GM19025 (cell line): ENCODE measurements at regions not wholly inside any gene's neighbourhood (a gene's known extent, or its start where the extent isn't known, plus 50 kb on each side); places are given as distances from the start of the nearest gene placed in this dataset.
"Not testable (repeated sequence)": the region's sequence is repeated elsewhere in the genome, so short reads cannot be mapped to it uniquely, and the experiment has no call there.

Source experiments
- ATAC-seq: cut with Tn5 transposase; IDR thresholded peaks from one replicate; pipeline ENCODE4 v1.9.1; 2021; ENCODE audit warnings: mild to moderate bottlenecking, low read depth, moderate library complexity; ENCODE audit not compliant: unreplicated experiment

GRCh38 chr7:68728720-68729119 is 869.6 kb upstream of the AUTS2 start:
- ATAC-seq = not testable (repeated sequence)

GRCh38 chr7:68729371-68729770 is 868.9 kb upstream of the AUTS2 start:
- no peak for ATAC-seq

- no peak for ATAC-seq
Observed at GRCh38 chr7:68730194-68730593, 868.1 kb upstream of the AUTS2 start.

GRCh38 chr7:68730964-68731363 is 867.3 kb upstream of the AUTS2 start:
- ATAC-seq = no peak

- ATAC-seq = no peak
Observed at GRCh38 chr7:68733219-68734153, 864.8 kb upstream of the AUTS2 start.

GRCh38 chr7:68734431-68734830 is 863.8 kb upstream of the AUTS2 start:
- ATAC-seq = no peak

GRCh38 chr7:68739306-68739705 is 859.0 kb upstream of the AUTS2 start:
- no peak for ATAC-seq

GRCh38 chr7:68744036-68744435 is 854.2 kb upstream of the AUTS2 start:
- ATAC-seq = no peak

- ATAC-seq = no peak
Observed at GRCh38 chr7:68748934-68749900, 849.1 kb upstream of the AUTS2 start.

- no peak for ATAC-seq
Observed at GRCh38 chr7:68752485-68753178, 845.6 kb upstream of the AUTS2 start.

GRCh38 chr7:68754414-68754813 is 843.9 kb upstream of the AUTS2 start:
- ATAC-seq = no peak

- no peak for ATAC-seq
Observed at GRCh38 chr7:68756986-68757495, 841.2 kb upstream of the AUTS2 start.

GRCh38 chr7:68760556-68760955 is 837.7 kb upstream of the AUTS2 start:
- no peak for ATAC-seq

GRCh38 chr7:68767462-68767861 is 830.8 kb upstream of the AUTS2 start:
- ATAC-seq = no peak

GRCh38 chr7:68770649-68771048 is 827.6 kb upstream of the AUTS2 start:
- no peak for ATAC-seq

GRCh38 chr7:68776326-68776725 is 821.9 kb upstream of the AUTS2 start:
- ATAC-seq = no peak

GRCh38 chr7:68783684-68784083 is 814.6 kb upstream of the AUTS2 start:
- ATAC-seq = no peak

- no peak for ATAC-seq
Observed at GRCh38 chr7:68785036-68785435, 813.2 kb upstream of the AUTS2 start.

- ATAC-seq = no peak
Observed at GRCh38 chr7:68787566-68787965, 810.7 kb upstream of the AUTS2 start.

- not testable (repeated sequence) for ATAC-seq
Observed at GRCh38 chr7:68788529-68788928, 809.7 kb upstream of the AUTS2 start.
